B cell (primary cell): ENCODE measurements at regions not wholly inside any gene's neighbourhood (a gene's known extent, or its start where the extent isn't known, plus 50 kb on each side); places are given as distances from the start of the nearest gene placed in this dataset.
"Not testable (repeated sequence)": the region's sequence is repeated elsewhere in the genome, so short reads cannot be mapped to it uniquely, and the experiment has no call there.

ENCODE experiments used
- ATAC-seq: fragments of 200-7000 bp; cut with Tn5 transposase; one replicate; pipeline ENCODE4 v1.10.0; 2021; ENCODE audit warnings: low read depth, mild to moderate bottlenecking, moderate number of reproducible peaks, moderate library complexity
- CTCF ChIA-PET: fragments of 350-600 bp; sonication (Branson Sonifier 250); formaldehyde crosslinking; loops from one replicate; lab custom pipeline; 2021; ENCODE audit warnings: antibody characterized with exemption, inconsistent platforms; lab: Charles Lee
- POLR2A ChIA-PET: fragments of 350-600 bp; sonication (Branson Sonifier 250); formaldehyde crosslinking; loops from one replicate; lab custom pipeline; 2021; ENCODE audit warnings: antibody characterized with exemption; lab: Charles Lee
- DNase-seq: peaks from one replicate; pipeline ENCODE4 v3.0.0; 2013
- H2AFZ ChIP-seq: 2 replicates; pipeline ENCODE4 v1.6.1; 2012; ENCODE audit warnings: mild to moderate bottlenecking, low read depth, low read length; ENCODE audit not compliant: insufficient read depth, poor library complexity, severe bottlenecking
- H3K27ac ChIP-seq, 2 donors: 1 replicate in 1 of 2; 2 replicates in 1 of 2; pipeline ENCODE4 v1.5.1; 2012 to 2013; ENCODE audit warnings: low read length in 2 of 2, mild to moderate bottlenecking in 2 of 2, moderate library complexity in 1 of 2
- H3K27me3 ChIP-seq, 4 experiments: fragments of 200-600 bp in 1 of 4; sonication (generic) in 1 of 4; replicated peaks in 1 of 4; 1 replicate in 2 of 4; 2 replicates in 2 of 4; pipeline versions ENCODE4 v1.6.1 to v1.7.0; 2013 to 2016; ENCODE audit warnings: low read length in 3 of 4, mild to moderate bottlenecking in 2 of 4, mixed read lengths in 1 of 4, moderate library complexity in 1 of 4; ENCODE audit not compliant: insufficient read depth in 4 of 4, control insufficient read depth in 3 of 4; ENCODE audit errors: control extremely low read depth in 1 of 4
- H3K36me3 ChIP-seq, 2 experiments: replicated peaks in 1 of 2; 1 replicate in 1 of 2; 2 replicates in 1 of 2; pipeline versions ENCODE4 v1.6.1 to v1.7.1; 2013; ENCODE audit warnings: low read length in 1 of 2; ENCODE audit not compliant: insufficient read depth in 2 of 2, control insufficient read depth in 1 of 2; ENCODE audit errors: control extremely low read depth in 1 of 2, extremely low read depth in 1 of 2
- H3K4me1 ChIP-seq, 2 donors: fragments of 200-600 bp in 1 of 2; sonication (generic) in 1 of 2; 1 replicate in 1 of 2; 2 replicates in 1 of 2; pipeline versions ENCODE4 v1.5.1 to v1.6.1; 2013 to 2017; ENCODE audit warnings: low read length in 2 of 2; ENCODE audit not compliant: control insufficient read depth in 2 of 2, insufficient read depth in 2 of 2
- H3K4me2 ChIP-seq: replicated peaks from 2 replicates; pipeline ENCODE3; 2012; ENCODE audit warnings: mild to moderate bottlenecking, low read depth, low read length; ENCODE audit not compliant: poor library complexity, severe bottlenecking
- H3K4me3 ChIP-seq, 5 experiments: fragments of 200-600 bp in 1 of 5; sonication (generic) in 1 of 5; 1 replicate in 3 of 5; 2 replicates in 2 of 5; pipeline versions ENCODE4 v1.5.1 to v1.7.0; 2011 to 2016; ENCODE audit warnings: low read length in 4 of 5, mild to moderate bottlenecking in 4 of 5, low read depth in 2 of 5, control low read depth in 1 of 5, moderate library complexity in 1 of 5; ENCODE audit not compliant: insufficient read depth in 1 of 5; ENCODE audit errors: control extremely low read depth in 1 of 5, extremely low read depth in 1 of 5
- H3K79me2 ChIP-seq: fragments of 200-600 bp; sonication (generic); one replicate; pipeline ENCODE4 v1.6.0; 2016; ENCODE audit warnings: low read length; ENCODE audit not compliant: control insufficient read depth, insufficient read depth
- H3K9ac ChIP-seq: fragments of 200-600 bp; sonication (generic); 2 replicates; pipeline ENCODE4 v1.6.1; 2017; ENCODE audit warnings: mild to moderate bottlenecking, low read length, moderate library complexity
- H3K9me3 ChIP-seq, 3 donors: one replicate each; pipeline versions ENCODE4 v1.6.1 to v1.7.1; 2013; ENCODE audit warnings: low read length in 2 of 3; ENCODE audit not compliant: control insufficient read depth in 2 of 3, insufficient read depth in 1 of 3; ENCODE audit errors: control extremely low read depth in 1 of 3
- H4K20me1 ChIP-seq: 2 replicates; pipeline ENCODE4 v1.6.0; 2012; ENCODE audit warnings: mild to moderate bottlenecking, low read length; ENCODE audit not compliant: insufficient read depth, control insufficient read depth, poor library complexity, severe bottlenecking
- H3K27ac Mint-ChIP-seq: one replicate; pipeline ENCODE4 v1.8.0; 2021; ENCODE audit warnings: mixed read lengths
- H3K27me3 Mint-ChIP-seq: one replicate; pipeline ENCODE4 v1.8.0; 2021; ENCODE audit warnings: mixed read lengths
- H3K4me1 Mint-ChIP-seq: one replicate; pipeline ENCODE4 v1.8.0; 2021; ENCODE audit warnings: mixed read lengths
- H3K4me3 Mint-ChIP-seq: one replicate; pipeline ENCODE4 v1.8.0; 2021; ENCODE audit warnings: mixed read lengths
- H3K9me3 Mint-ChIP-seq: one replicate; pipeline ENCODE4 v1.8.0; 2022; ENCODE audit warnings: mixed read lengths; ENCODE audit not compliant: insufficient read depth
- CTCF ChIP-seq: fragments of 200-600 bp; IDR thresholded peaks from one replicate; pipeline ENCODE4 v1.8.0; 2022; ENCODE audit warnings: antibody characterized with exemption, mild to moderate bottlenecking
- EZH2 ChIP-seq: IDR thresholded peaks from 2 replicates; pipeline ENCODE4 v1.6.1; 2012; ENCODE audit warnings: borderline replicate concordance, low read depth, mild to moderate bottlenecking, moderate library complexity, low read length; ENCODE audit not compliant: insufficient read depth, poor library complexity, severe bottlenecking
- WGBS: methylation state at CpG from one replicate; pipeline ENCODE4 v1.1.5; 2013; ENCODE audit warnings: missing lambda C conversion rate; ENCODE audit not compliant: insufficient coverage; 5-methylcytosine and 5-hydroxymethylcytosine counted together
- intact Hi-C: fragments of 100-400 bp; cut with micrococcal nuclease; formaldehyde crosslinking; loops from one replicate; pipeline ENCODE4 v1.10.0; 2022

GRCh38 chr1:242673652-242674051 is 149.2 kb upstream of the PLD5 start:
- DNase-seq (no peak), ATAC-seq (no peak)
- Histone ChIP-seq H3K4me1 (no peaks in the 10 kb centered on the region), H3K9ac (no peak overlapping the region), H3K36me3 (no peaks in the 10 kb centered on the region), H3K9me3 (no peaks in the 10 kb centered on the region), H4K20me1 (no peaks in the 10 kb centered on the region), H3K27ac (no peak overlapping the region), H2AFZ (no peak overlapping the region), H3K79me2 (no peaks in the 10 kb centered on the region), H3K4me2 (no peak overlapping the region), H3K4me3 (no peak overlapping the region), H3K27me3 (no peaks in the 10 kb centered on the region)
- TF ChIP-seq EZH2: no peak
- TF ChIP-seq CTCF: no peak
- Mint-ChIP-seq H3K27me3 (no peaks in the 10 kb centered on the region), H3K27ac (no peak overlapping the region), H3K4me1 (no peaks in the 10 kb centered on the region), H3K4me3 (no peak overlapping the region), H3K9me3 (no peaks in the 10 kb centered on the region)
- WGBS: 80% methylated on average over 1 of the region's 2 CpGs
- POLR2A ChIA-PET: no interaction called here
- CTCF ChIA-PET: no interaction called here
- intact Hi-C loops: no loop called here

- H3K4me2 ChIP-seq, intact Hi-C loops, POLR2A ChIA-PET, H3K79me2 ChIP-seq, H3K27me3 Mint-ChIP-seq, H3K9me3 Mint-ChIP-seq, H3K27ac Mint-ChIP-seq, ATAC-seq, H2AFZ ChIP-seq, DNase-seq, H3K9ac ChIP-seq, H3K36me3 ChIP-seq, H3K27ac ChIP-seq, H3K9me3 ChIP-seq, H3K4me1 Mint-ChIP-seq, H3K27me3 ChIP-seq, H3K4me3 Mint-ChIP-seq, H3K4me3 ChIP-seq, H4K20me1 ChIP-seq, CTCF ChIA-PET, H3K4me1 ChIP-seq: not testable (repeated sequence)
- 100% methylated on average over 4 of the region's 4 CpGs for WGBS
These were observed 148.7 kb upstream of the PLD5 start for GRCh38 chr1:242673165-242673564.
